ENCODE measurements at regions not wholly inside any gene's neighbourhood (a gene's known extent, or its start where the extent isn't known, plus 50 kb on each side); places are given as distances from the start of the nearest gene placed in this dataset.
"Not testable (repeated sequence)": the region's sequence is repeated elsewhere in the genome, so short reads cannot be mapped to it uniquely, and the experiment has no call there.

DNA sequence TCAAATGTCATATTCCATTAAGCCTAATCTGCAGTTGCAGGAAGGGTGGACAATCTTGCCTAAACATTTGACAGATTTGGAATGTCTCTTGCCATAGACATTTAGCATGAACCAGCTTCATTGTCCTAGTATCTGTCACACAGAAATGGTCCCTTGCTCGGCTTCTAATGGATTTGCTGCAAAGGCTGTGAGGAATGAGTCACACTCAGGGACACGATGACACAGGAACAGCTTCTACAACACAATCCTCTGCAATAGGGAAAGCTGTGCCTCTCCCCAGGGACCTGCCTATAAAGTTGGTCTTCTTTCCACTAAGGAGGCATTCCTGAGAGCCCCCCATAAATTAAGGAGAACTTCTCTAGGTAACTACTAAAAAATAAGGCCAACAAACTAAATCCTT is 155.1 kb upstream of the L3MBTL4 start:
- H3K36me3 ChIP-seq (ENCODE audit: insufficient read depth), result no peaks in the 10 kb centered on the region
- H3K4me3 ChIP-seq (IDR thresholded peaks at IDR 0.05; ENCODE audit: insufficient read depth, low read depth, low read length), result no peak overlapping the region
- H3K27ac ChIP-seq, result no peak overlapping the region
- H3K9ac ChIP-seq, result no peak overlapping the region
- H3K27me3 ChIP-seq (ENCODE audit: insufficient read depth, low read depth), result no peaks in the 10 kb centered on the region
- no peaks in the 10 kb centered on the region for H3K79me2 ChIP-seq (ENCODE audit: insufficient read depth, low read depth)
- TF ChIP-seq, protein P1, sequence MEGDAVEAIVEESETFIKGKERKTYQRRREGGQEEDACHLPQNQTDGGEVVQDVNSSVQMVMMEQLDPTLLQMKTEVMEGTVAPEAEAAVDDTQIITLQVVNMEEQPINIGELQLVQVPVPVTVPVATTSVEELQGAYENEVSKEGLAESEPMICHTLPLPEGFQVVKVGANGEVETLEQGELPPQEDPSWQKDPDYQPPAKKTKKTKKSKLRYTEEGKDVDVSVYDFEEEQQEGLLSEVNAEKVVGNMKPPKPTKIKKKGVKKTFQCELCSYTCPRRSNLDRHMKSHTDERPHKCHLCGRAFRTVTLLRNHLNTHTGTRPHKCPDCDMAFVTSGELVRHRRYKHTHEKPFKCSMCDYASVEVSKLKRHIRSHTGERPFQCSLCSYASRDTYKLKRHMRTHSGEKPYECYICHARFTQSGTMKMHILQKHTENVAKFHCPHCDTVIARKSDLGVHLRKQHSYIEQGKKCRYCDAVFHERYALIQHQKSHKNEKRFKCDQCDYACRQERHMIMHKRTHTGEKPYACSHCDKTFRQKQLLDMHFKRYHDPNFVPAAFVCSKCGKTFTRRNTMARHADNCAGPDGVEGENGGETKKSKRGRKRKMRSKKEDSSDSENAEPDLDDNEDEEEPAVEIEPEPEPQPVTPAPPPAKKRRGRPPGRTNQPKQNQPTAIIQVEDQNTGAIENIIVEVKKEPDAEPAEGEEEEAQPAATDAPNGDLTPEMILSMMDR (conservative IDR thresholded peaks at IDR 0.05; ENCODE audit: low read depth, low read length), result no peak
- H4K20me1 ChIP-seq (ENCODE audit: insufficient read depth), result no peaks in the 10 kb centered on the region
- peaks cover 12% of the 10 kb centered on the region for H3K4me1 ChIP-seq (ENCODE audit: low read depth, poor library complexity, severe bottlenecking)
- H2AFZ ChIP-seq (ENCODE audit: low read depth), result no peak overlapping the region
- no peak overlapping the region for H3K4me2 ChIP-seq

DNA sequence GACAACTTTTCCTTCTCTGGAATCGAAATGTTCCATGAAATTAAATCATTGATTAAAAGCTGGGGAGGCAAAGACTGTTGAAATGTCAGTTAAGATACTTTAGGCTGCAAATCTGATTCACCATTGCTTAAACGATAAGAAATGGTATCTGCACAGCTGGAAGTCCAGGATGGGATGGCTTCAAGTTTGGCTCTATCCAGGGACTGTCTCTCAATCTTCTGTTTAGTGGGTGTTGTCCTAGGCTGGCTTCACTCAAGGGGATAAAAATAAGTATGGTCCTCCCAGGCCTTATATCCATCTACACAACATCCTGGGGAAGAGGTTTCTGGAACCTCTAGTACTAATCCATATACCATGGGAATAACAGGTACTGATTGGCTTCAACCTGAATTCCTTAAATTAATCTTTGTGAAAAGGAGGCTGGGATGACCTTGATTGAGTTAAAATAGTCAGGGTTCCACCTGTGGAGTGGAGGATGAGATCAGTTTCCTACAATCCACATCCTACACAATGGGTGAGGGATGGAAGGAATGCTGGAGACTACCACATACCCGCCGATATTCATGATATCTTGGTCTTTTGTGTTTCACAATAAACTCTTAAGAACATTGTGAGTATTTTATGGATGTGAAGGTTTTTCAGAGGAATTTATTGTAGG is 156.0 kb upstream of the L3MBTL4 start:
- Histone ChIP-seq H3K4me2 (no peak overlapping the region), H3K4me3 (IDR thresholded peaks at IDR 0.05; ENCODE audit: insufficient read depth, low read depth, low read length) (no peak overlapping the region), H2AFZ (ENCODE audit: low read depth) (no peak overlapping the region), H3K9ac (no peak overlapping the region), H3K4me1 (ENCODE audit: low read depth, poor library complexity, severe bottlenecking) (peaks cover 12% of the 10 kb centered on the region), H3K36me3 (ENCODE audit: insufficient read depth) (no peaks in the 10 kb centered on the region), H3K79me2 (ENCODE audit: insufficient read depth, low read depth) (no peaks in the 10 kb centered on the region), H3K27me3 (ENCODE audit: insufficient read depth, low read depth) (no peaks in the 10 kb centered on the region), H4K20me1 (ENCODE audit: insufficient read depth) (no peaks in the 10 kb centered on the region), H3K27ac (no peak overlapping the region)
- TF ChIP-seq, protein P1 (conservative IDR thresholded peaks at IDR 0.05; ENCODE audit: low read depth, low read length), result no peak

DNA sequence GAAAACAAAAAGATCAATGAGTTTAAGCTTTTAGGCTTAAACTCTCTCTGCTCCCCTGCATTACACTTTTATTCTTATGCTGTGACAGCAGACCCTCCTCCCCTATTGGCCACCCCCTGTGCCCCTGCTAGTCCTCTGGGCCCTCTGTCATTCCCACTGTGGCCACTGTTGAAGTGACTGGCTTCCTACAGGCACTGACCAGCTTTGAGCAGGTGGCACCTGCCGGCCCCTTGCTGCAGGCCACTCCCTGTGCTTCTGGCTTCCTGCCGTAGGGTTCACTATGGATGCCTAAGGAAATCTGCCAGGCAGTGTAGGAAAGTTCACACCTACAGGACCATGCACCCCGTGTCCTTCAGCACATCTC is 156.5 kb upstream of the L3MBTL4 start:
- H3K9ac ChIP-seq, result no peak overlapping the region
- no peak overlapping the region for H2AFZ ChIP-seq (ENCODE audit: low read depth)
- no peaks in the 10 kb centered on the region for H4K20me1 ChIP-seq (ENCODE audit: insufficient read depth)
- peaks cover 8% of the 10 kb centered on the region for H3K4me1 ChIP-seq (ENCODE audit: low read depth, poor library complexity, severe bottlenecking)
- H3K36me3 ChIP-seq (ENCODE audit: insufficient read depth), result no peaks in the 10 kb centered on the region
- no peak overlapping the region for H3K4me2 ChIP-seq
- no peak overlapping the region for H3K4me3 ChIP-seq (IDR thresholded peaks at IDR 0.05; ENCODE audit: insufficient read depth, low read depth, low read length)
- TF ChIP-seq, protein P1 (conservative IDR thresholded peaks at IDR 0.05; ENCODE audit: low read depth, low read length), result no peak
- no peaks in the 10 kb centered on the region for H3K27me3 ChIP-seq (ENCODE audit: insufficient read depth, low read depth)
- no peaks in the 10 kb centered on the region for H3K79me2 ChIP-seq (ENCODE audit: insufficient read depth, low read depth)
- no peak overlapping the region for H3K27ac ChIP-seq

DNA sequence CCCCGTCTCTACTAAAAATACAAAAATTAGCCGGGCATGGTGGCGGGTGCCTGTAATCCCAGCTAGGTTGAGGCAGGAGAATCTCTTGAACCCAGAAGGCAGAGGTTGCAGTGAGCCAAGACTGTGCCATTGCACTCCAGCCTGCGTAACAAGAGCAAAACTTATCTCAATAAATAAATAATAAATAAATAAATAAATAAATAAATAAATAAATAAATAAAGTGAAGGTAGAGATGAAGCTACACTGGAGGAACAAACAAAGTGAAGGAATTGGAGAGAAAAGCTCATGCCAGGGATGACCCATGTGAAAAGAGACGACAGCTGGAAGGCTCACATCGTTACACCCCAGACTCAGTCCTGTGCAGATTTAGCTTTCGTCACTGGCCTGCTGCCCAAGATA is 157.3 kb upstream of the ARHGAP28 start:
- H3K79me2 ChIP-seq (ENCODE audit: insufficient read depth, low read depth); H3K9ac ChIP-seq; H3K4me3 ChIP-seq (IDR thresholded peaks at IDR 0.05; ENCODE audit: insufficient read depth, low read depth, low read length); H3K4me2 ChIP-seq; H4K20me1 ChIP-seq (ENCODE audit: insufficient read depth); H3K27ac ChIP-seq; H3K36me3 ChIP-seq (ENCODE audit: insufficient read depth); H3K27me3 ChIP-seq (ENCODE audit: insufficient read depth, low read depth); H3K4me1 ChIP-seq (ENCODE audit: low read depth, poor library complexity, severe bottlenecking); H2AFZ ChIP-seq (ENCODE audit: low read depth): not testable (repeated sequence)

DNA sequence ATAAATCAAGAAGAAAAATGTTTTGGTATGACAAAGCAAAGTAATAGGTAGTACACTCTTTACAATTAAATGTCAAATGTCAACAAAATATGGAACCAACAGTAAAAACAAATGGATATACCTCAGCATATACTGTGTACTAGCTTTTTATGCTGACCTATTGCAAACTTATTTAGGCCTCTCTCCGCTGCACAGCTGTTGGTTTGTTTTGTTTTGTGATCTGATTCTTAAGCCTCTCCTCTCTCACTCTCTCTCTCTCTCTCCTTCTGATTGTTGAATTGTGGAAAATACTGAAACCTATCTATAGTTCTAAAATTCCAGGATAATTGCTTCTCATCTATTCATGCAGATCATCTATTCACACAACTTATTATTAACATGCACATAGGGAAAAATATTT is 154.9 kb upstream of the ARHGAP28 start:
- H3K4me1 ChIP-seq (ENCODE audit: low read depth, poor library complexity, severe bottlenecking), result no peaks in the 10 kb centered on the region
- no peaks in the 10 kb centered on the region for H3K27me3 ChIP-seq (ENCODE audit: insufficient read depth, low read depth)
- no peak overlapping the region for H3K9ac ChIP-seq
- no peaks in the 10 kb centered on the region for H3K36me3 ChIP-seq (ENCODE audit: insufficient read depth)
- H2AFZ ChIP-seq (ENCODE audit: low read depth), result no peak overlapping the region
- TF ChIP-seq, protein P1 (conservative IDR thresholded peaks at IDR 0.05; ENCODE audit: low read depth, low read length), result no peak
- no peak overlapping the region for H3K4me3 ChIP-seq (IDR thresholded peaks at IDR 0.05; ENCODE audit: insufficient read depth, low read depth, low read length)
- H4K20me1 ChIP-seq (ENCODE audit: insufficient read depth), result no peaks in the 10 kb centered on the region
- H3K4me2 ChIP-seq, result no peak overlapping the region
- H3K27ac ChIP-seq, result no peak overlapping the region
- no peaks in the 10 kb centered on the region for H3K79me2 ChIP-seq (ENCODE audit: insufficient read depth, low read depth)

Measured in KMS-11 (cell line).